WTC11 (cell line): ENCODE measurements at regions not wholly inside any gene's neighbourhood (a gene's known extent, or its start where the extent isn't known, plus 50 kb on each side); places are given as distances from the start of the nearest gene placed in this dataset.

Experiments used
- ATAC-seq: fragments of 200-7000 bp; cut with Tn5 transposase; 2 replicates; pipeline ENCODE4 v1.10.0; 2021; ENCODE audit warnings: mild to moderate bottlenecking, moderate library complexity
- CTCF ChIA-PET: fragments of 300-600 bp; sonication (Branson Sonifier 250); formaldehyde crosslinking; loops from one replicate; lab custom pipeline; 2021; ENCODE audit warnings: antibody characterized with exemption; lab: Charles Lee
- POLR2A ChIA-PET: fragments of 350-600 bp; sonication (Branson Sonifier 250); formaldehyde crosslinking; loops from one replicate; lab custom pipeline; 2021; ENCODE audit warnings: antibody characterized with exemption; lab: Charles Lee
- DNase-seq: peaks from one replicate; pipeline ENCODE4 v3.0.0; 2021; ENCODE audit warnings: low spot score
- H3K27ac Mint-ChIP-seq: 2 replicates; pipeline ENCODE4 v1.8.0; 2021; ENCODE audit warnings: mixed read lengths
- H3K27me3 Mint-ChIP-seq: 2 replicates; pipeline ENCODE4 v1.8.0; 2021; ENCODE audit warnings: low read depth, mild to moderate bottlenecking, moderate library complexity, mixed read lengths
- H3K36me3 Mint-ChIP-seq: 2 replicates; pipeline ENCODE4 v1.8.0; 2021; ENCODE audit warnings: mixed read lengths
- H3K4me1 Mint-ChIP-seq: 2 replicates; pipeline ENCODE4 v1.8.0; 2022; ENCODE audit warnings: mixed read lengths
- H3K4me3 Mint-ChIP-seq: 2 replicates; pipeline ENCODE4 v1.8.0; 2021; ENCODE audit warnings: mild to moderate bottlenecking, moderate library complexity, mixed read lengths
- H3K9me3 Mint-ChIP-seq: 2 replicates; pipeline ENCODE4 v1.8.0; 2021; ENCODE audit warnings: mixed read lengths
- CREB1 ChIP-seq: sonication (generic); formaldehyde crosslinking; IDR thresholded peaks from 2 replicates; pipeline ENCODE4 v1.8.0; 2023; ENCODE audit warnings: mild to moderate bottlenecking, missing genetic modification reagents
- GTF2I ChIP-seq: fragments of 250-450 bp; sonication (Bioruptor Pico); conservative IDR thresholded peaks from 2 replicates; pipeline ENCODE4 v1.4.0; 2021; ENCODE audit warnings: mild to moderate bottlenecking
- HMGA2 ChIP-seq: fragments of 250-450 bp; sonication (Bioruptor Pico); IDR thresholded peaks from 2 replicates; pipeline ENCODE4 v1.4.0; 2021; ENCODE audit warnings: mild to moderate bottlenecking, moderate library complexity
- JUN ChIP-seq: sonication (generic); formaldehyde crosslinking; IDR thresholded peaks from 2 replicates; pipeline ENCODE4 v1.8.0; 2023; ENCODE audit warnings: mild to moderate bottlenecking, missing genetic modification reagents
- MXD4 ChIP-seq: fragments of 250-450 bp; sonication (Bioruptor Pico); IDR thresholded peaks from 2 replicates; pipeline ENCODE4 v1.8.0; 2021; ENCODE audit warnings: mild to moderate bottlenecking, moderate library complexity, borderline replicate concordance
- MYBL2 ChIP-seq: sonication (generic); formaldehyde crosslinking; IDR thresholded peaks from 2 replicates; pipeline ENCODE4 v1.8.1; 2023; ENCODE audit warnings: mild to moderate bottlenecking, moderate library complexity, missing genetic modification reagents
- NR2C2 ChIP-seq: sonication (generic); formaldehyde crosslinking; IDR thresholded peaks from 2 replicates; pipeline ENCODE4 v1.8.0; 2022; ENCODE audit warnings: mild to moderate bottlenecking, missing genetic modification reagents
- SP1 ChIP-seq: sonication (generic); formaldehyde crosslinking; conservative IDR thresholded peaks from 2 replicates; pipeline ENCODE4 v1.8.1; 2022; ENCODE audit warnings: missing genetic modification reagents
- ZBTB21 ChIP-seq: sonication (generic); formaldehyde crosslinking; IDR thresholded peaks from 2 replicates; pipeline ENCODE4 v1.8.1; 2023; ENCODE audit warnings: mild to moderate bottlenecking, missing genetic modification reagents, borderline replicate concordance
- ZBTB43 ChIP-seq: sonication (generic); formaldehyde crosslinking; IDR thresholded peaks from 2 replicates; pipeline ENCODE4 v1.8.1; 2023; ENCODE audit warnings: mild to moderate bottlenecking, missing genetic modification reagents
- ZNF121 ChIP-seq: sonication (generic); formaldehyde crosslinking; IDR thresholded peaks from 2 replicates; pipeline ENCODE4 v1.8.0; 2023; ENCODE audit warnings: missing genetic modification reagents
- ZNF317 ChIP-seq: sonication (generic); formaldehyde crosslinking; IDR thresholded peaks from 2 replicates; pipeline ENCODE4 v1.8.1; 2023; ENCODE audit warnings: low read depth, mild to moderate bottlenecking, moderate library complexity, missing genetic modification reagents, borderline replicate concordance
- ZNF671 ChIP-seq: fragments of 250-450 bp; sonication (Bioruptor Pico); IDR thresholded peaks from 2 replicates; pipeline ENCODE4 v1.8.0; 2021; ENCODE audit warnings: mild to moderate bottlenecking
- TF ChIP-seq, protein P1 (sequence below): fragments of 250-450 bp; sonication (Bioruptor Pico); IDR thresholded peaks from 2 replicates; pipeline ENCODE4 v1.9.0; 2021; ENCODE audit warnings: mild to moderate bottlenecking
- TF ChIP-seq, protein P2 (sequence below): sonication (generic); formaldehyde crosslinking; IDR thresholded peaks from 2 replicates; pipeline ENCODE4 v1.8.0; 2022; ENCODE audit warnings: mild to moderate bottlenecking, missing genetic modification reagents
- TF ChIP-seq, protein P3 (sequence below): sonication (generic); formaldehyde crosslinking; IDR thresholded peaks from 2 replicates; pipeline ENCODE4 v1.8.1; 2023; ENCODE audit warnings: mild to moderate bottlenecking, missing genetic modification reagents, borderline replicate concordance
- TF ChIP-seq, protein P4 (sequence below): fragments of 250-450 bp; sonication (Bioruptor Pico); IDR thresholded peaks from 2 replicates; pipeline ENCODE4 v1.9.0; 2021; ENCODE audit warnings: mild to moderate bottlenecking

- DNase-seq = no peak
- no peak for TF ChIP-seq SP1 (CRISPR knock-in tag)
- TF ChIP-seq, protein P1, sequence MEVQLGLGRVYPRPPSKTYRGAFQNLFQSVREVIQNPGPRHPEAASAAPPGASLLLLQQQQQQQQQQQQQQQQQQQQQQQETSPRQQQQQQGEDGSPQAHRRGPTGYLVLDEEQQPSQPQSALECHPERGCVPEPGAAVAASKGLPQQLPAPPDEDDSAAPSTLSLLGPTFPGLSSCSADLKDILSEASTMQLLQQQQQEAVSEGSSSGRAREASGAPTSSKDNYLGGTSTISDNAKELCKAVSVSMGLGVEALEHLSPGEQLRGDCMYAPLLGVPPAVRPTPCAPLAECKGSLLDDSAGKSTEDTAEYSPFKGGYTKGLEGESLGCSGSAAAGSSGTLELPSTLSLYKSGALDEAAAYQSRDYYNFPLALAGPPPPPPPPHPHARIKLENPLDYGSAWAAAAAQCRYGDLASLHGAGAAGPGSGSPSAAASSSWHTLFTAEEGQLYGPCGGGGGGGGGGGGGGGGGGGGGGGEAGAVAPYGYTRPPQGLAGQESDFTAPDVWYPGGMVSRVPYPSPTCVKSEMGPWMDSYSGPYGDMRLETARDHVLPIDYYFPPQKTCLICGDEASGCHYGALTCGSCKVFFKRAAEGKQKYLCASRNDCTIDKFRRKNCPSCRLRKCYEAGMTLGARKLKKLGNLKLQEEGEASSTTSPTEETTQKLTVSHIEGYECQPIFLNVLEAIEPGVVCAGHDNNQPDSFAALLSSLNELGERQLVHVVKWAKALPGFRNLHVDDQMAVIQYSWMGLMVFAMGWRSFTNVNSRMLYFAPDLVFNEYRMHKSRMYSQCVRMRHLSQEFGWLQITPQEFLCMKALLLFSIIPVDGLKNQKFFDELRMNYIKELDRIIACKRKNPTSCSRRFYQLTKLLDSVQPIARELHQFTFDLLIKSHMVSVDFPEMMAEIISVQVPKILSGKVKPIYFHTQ (CRISPR knock-in tag) = no peak
- TF ChIP-seq CREB1 (CRISPR knock-in tag) = no peak
- TF ChIP-seq, protein P2, sequence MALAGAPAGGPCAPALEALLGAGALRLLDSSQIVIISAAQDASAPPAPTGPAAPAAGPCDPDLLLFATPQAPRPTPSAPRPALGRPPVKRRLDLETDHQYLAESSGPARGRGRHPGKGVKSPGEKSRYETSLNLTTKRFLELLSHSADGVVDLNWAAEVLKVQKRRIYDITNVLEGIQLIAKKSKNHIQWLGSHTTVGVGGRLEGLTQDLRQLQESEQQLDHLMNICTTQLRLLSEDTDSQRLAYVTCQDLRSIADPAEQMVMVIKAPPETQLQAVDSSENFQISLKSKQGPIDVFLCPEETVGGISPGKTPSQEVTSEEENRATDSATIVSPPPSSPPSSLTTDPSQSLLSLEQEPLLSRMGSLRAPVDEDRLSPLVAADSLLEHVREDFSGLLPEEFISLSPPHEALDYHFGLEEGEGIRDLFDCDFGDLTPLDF (CRISPR knock-in tag) = no peak
- TF ChIP-seq, protein P3, sequence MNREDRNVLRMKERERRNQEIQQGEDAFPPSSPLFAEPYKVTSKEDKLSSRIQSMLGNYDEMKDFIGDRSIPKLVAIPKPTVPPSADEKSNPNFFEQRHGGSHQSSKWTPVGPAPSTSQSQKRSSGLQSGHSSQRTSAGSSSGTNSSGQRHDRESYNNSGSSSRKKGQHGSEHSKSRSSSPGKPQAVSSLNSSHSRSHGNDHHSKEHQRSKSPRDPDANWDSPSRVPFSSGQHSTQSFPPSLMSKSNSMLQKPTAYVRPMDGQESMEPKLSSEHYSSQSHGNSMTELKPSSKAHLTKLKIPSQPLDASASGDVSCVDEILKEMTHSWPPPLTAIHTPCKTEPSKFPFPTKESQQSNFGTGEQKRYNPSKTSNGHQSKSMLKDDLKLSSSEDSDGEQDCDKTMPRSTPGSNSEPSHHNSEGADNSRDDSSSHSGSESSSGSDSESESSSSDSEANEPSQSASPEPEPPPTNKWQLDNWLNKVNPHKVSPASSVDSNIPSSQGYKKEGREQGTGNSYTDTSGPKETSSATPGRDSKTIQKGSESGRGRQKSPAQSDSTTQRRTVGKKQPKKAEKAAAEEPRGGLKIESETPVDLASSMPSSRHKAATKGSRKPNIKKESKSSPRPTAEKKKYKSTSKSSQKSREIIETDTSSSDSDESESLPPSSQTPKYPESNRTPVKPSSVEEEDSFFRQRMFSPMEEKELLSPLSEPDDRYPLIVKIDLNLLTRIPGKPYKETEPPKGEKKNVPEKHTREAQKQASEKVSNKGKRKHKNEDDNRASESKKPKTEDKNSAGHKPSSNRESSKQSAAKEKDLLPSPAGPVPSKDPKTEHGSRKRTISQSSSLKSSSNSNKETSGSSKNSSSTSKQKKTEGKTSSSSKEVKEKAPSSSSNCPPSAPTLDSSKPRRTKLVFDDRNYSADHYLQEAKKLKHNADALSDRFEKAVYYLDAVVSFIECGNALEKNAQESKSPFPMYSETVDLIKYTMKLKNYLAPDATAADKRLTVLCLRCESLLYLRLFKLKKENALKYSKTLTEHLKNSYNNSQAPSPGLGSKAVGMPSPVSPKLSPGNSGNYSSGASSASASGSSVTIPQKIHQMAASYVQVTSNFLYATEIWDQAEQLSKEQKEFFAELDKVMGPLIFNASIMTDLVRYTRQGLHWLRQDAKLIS (CRISPR knock-in tag) = no peak
- TF ChIP-seq ZBTB43 (CRISPR knock-in tag) = no peak
- no peak for TF ChIP-seq JUN
- TF ChIP-seq NR2C2 = no peak
- TF ChIP-seq HMGA2 = no peak
- TF ChIP-seq MYBL2 (CRISPR knock-in tag) = no peak
- Mint-ChIP-seq H3K27me3 (no peaks in the 10 kb centered on the region; the same call in 1 of the 2 replicates), H3K4me3 (no peak overlapping the region), H3K27ac (no peak overlapping the region), H3K4me1 (no peaks in the 10 kb centered on the region), H3K36me3 (no peaks in the 10 kb centered on the region; the same call in 1 of the 2 replicates), H3K9me3 (peaks cover 28% of the 10 kb centered on the region)
- ChIA-PET CTCF (no interaction called here), POLR2A (no interaction called here)
- no peak for ATAC-seq
These were observed 90.6 kb upstream of the GPC1 start for GRCh38 chr2:240344904-240345303.

DNA sequence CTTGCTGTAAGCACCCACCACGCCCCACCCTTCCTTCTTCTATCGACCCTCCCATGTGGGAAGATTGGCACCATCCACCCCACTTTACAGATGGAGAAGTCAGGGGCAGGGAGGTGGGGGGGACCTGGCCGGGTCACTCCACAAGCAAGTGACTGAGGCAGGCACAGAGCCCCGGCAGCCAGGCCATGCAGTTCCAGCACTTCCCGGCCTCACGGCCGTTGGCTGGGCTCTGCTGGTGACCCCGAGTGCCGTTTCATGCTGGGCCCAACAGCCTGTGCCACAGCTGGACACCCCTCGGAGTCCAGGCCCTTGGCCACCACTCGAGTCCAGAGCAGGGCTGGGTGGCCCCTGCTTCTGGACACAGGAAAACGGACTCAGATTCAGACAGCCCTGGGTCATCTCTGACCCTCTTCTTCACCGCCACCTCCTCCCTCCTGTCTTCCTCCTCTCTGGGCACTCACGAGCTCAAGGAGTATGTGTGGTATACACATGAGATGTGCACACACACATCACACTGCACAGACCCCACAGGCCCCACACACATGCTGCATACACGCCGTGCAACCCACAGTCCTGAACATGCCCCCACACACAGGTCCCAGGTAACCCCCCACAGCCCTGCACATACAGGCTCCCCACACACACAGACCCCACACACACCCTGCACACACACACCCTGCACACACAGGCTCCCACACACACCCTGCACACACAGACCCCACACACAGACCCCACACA is 89.3 kb upstream of the GPC1 start:
- Mint-ChIP-seq H3K27ac (no peak overlapping the region), H3K36me3 (no peaks in the 10 kb centered on the region; the same call in 1 of the 2 replicates), H3K4me1 (no peaks in the 10 kb centered on the region), H3K27me3 (no peaks in the 10 kb centered on the region; the same call in 1 of the 2 replicates)
- ATAC-seq (no peak), DNase-seq (no peak)
- POLR2A ChIA-PET = no interaction called here
- TF ChIP-seq ZBTB21 (CRISPR knock-in tag) (no peak), ZNF121 (no peak), GTF2I (CRISPR knock-in tag) (no peak), ZNF317 (CRISPR knock-in tag) (no peak), MYBL2 (CRISPR knock-in tag) (no peak), MXD4 (CRISPR knock-in tag) (no peak), HMGA2 (no peak), ZNF671 (CRISPR knock-in tag) (no peak), JUN (no peak)
- TF ChIP-seq, protein P3 (CRISPR knock-in tag) = no peak
- TF ChIP-seq, protein P4, sequence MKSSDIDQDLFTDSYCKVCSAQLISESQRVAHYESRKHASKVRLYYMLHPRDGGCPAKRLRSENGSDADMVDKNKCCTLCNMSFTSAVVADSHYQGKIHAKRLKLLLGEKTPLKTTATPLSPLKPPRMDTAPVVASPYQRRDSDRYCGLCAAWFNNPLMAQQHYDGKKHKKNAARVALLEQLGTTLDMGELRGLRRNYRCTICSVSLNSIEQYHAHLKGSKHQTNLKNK (CRISPR knock-in tag) = no peak
- TF ChIP-seq, all 79 proteins: peak for 0
- Mint-ChIP-seq H3K4me3 (no peak overlapping the region), H3K9me3 (peaks cover 32% of the 10 kb centered on the region)
- CTCF ChIA-PET = no interaction called here
